Mucosa of descending colon (tissue), 3 donors: ENCODE measurements at regions not wholly inside any gene's neighbourhood (a gene's known extent, or its start where the extent isn't known, plus 50 kb on each side); places are given as distances from the start of the nearest gene placed in this dataset.

ENCODE experiments used
- ATAC-seq: fragments of 200-7000 bp; cut with Tn5 transposase; one replicate; pipeline ENCODE4 v1.9.1; 2020; ENCODE audit warnings: mild to moderate bottlenecking, moderate library complexity
- DNase-seq, 3 donors: peaks; one replicate each; pipeline ENCODE4 v3.0.0-alpha.2; 2020
- H3K36me3 ChIP-seq: fragments of 200-600 bp; one replicate; pipeline ENCODE4 v1.8.0; 2021; ENCODE audit warnings: low read depth, mild to moderate bottlenecking
- H3K4me1 ChIP-seq: fragments of 200-600 bp; one replicate; pipeline ENCODE4 v1.8.0; 2021; ENCODE audit warnings: low read depth, mild to moderate bottlenecking
- H3K4me3 ChIP-seq: fragments of 200-600 bp; one replicate; pipeline ENCODE4 v1.8.0; 2021; ENCODE audit warnings: mild to moderate bottlenecking
- H3K9me3 ChIP-seq: fragments of 200-600 bp; one replicate; pipeline ENCODE4 v1.8.0; 2021; ENCODE audit warnings: mild to moderate bottlenecking
- CTCF ChIP-seq: fragments of 200-600 bp; IDR thresholded peaks from one replicate; pipeline ENCODE4 v1.8.0; 2022; ENCODE audit warnings: antibody characterized with exemption, mild to moderate bottlenecking
- intact Hi-C, 2 donors: fragments of 100-400 bp; cut with DNase I in 1 of 2; cut with micrococcal nuclease in 1 of 2; formaldehyde crosslinking; loops; one replicate each; pipeline versions ENCODE4 v1.11.0 to v1.11.1; 2022; cut with DNase I, micrococcal nuclease
- donor health status: DM: no; HTN: no; CAD: no; lungs with moderate emphysema.
- donor health status: DM: no; HTN: no; CAD: no.
- donor health status: DM: no; HTN: yes; CAD: no.

GRCh38 chr14:87169362-87169761 lies 823.6 kb downstream of the GALC start:
- Histone ChIP-seq H3K4me3 (no peak overlapping the region), H3K4me1 (no peaks in the 10 kb centered on the region), H3K9me3 (peaks cover 38% of the 10 kb centered on the region), H3K36me3 (no peaks in the 10 kb centered on the region)
- ATAC-seq (no peak), DNase-seq (no peak)
- intact Hi-C loops: no loop called here
- no peak for TF ChIP-seq CTCF

- no peak for DNase-seq
- no peaks in the 10 kb centered on the region for H3K4me1 ChIP-seq
- peaks cover 47% of the 10 kb centered on the region for H3K9me3 ChIP-seq
- intact Hi-C loops: no loop called here
- TF ChIP-seq CTCF: no peak
- ATAC-seq: no peak
- H3K36me3 ChIP-seq: no peaks in the 10 kb centered on the region
- no peak overlapping the region for H3K4me3 ChIP-seq
These were observed 831.5 kb downstream of the GALC start for GRCh38 chr14:87161502-87161901.

- H3K4me3 ChIP-seq: no peak overlapping the region
- no peaks in the 10 kb centered on the region for H3K36me3 ChIP-seq
- ATAC-seq: no peak
- no peaks in the 10 kb centered on the region for H3K4me1 ChIP-seq
- no peak for TF ChIP-seq CTCF
- peaks cover 51% of the 10 kb centered on the region for H3K9me3 ChIP-seq
- intact Hi-C loops: no loop called here
- no peak for DNase-seq
These were observed 832.0 kb downstream of the GALC start for GRCh38 chr14:87160989-87161388.

- H3K9me3 ChIP-seq: peaks cover 48% of the 10 kb centered on the region
- no peak for TF ChIP-seq CTCF
- no peak overlapping the region for H3K4me3 ChIP-seq
- intact Hi-C loops: no loop called here
- H3K4me1 ChIP-seq: no peaks in the 10 kb centered on the region
- ATAC-seq (no peak), DNase-seq (no peak)
- no peaks in the 10 kb centered on the region for H3K36me3 ChIP-seq
These were observed 834.7 kb downstream of the GALC start for GRCh38 chr14:87158283-87158682.

GRCh38 chr14:87156878-87157277 lies 836.1 kb downstream of the GALC start:
- intact Hi-C loops: no loop called here
- Histone ChIP-seq H3K4me1 (no peaks in the 10 kb centered on the region), H3K9me3 (peaks cover 40% of the 10 kb centered on the region), H3K36me3 (no peaks in the 10 kb centered on the region), H3K4me3 (no peak overlapping the region)
- DNase-seq: no peak
- TF ChIP-seq CTCF: no peak
- ATAC-seq: no peak

- DNase-seq: no peak
- H3K4me1 ChIP-seq: no peaks in the 10 kb centered on the region
- no peak for ATAC-seq
- intact Hi-C loops: no loop called here
- H3K4me3 ChIP-seq: no peak overlapping the region
- H3K36me3 ChIP-seq: no peaks in the 10 kb centered on the region
- H3K9me3 ChIP-seq: peaks cover 43% of the 10 kb centered on the region
- TF ChIP-seq CTCF: no peak
These were observed 837.0 kb downstream of the GALC start for GRCh38 chr14:87155856-87156488.
